ENCODE measurements at regions not wholly inside any gene's neighbourhood (a gene's known extent, or its start where the extent isn't known, plus 50 kb on each side); places are given as distances from the start of the nearest gene placed in this dataset.

DNA sequence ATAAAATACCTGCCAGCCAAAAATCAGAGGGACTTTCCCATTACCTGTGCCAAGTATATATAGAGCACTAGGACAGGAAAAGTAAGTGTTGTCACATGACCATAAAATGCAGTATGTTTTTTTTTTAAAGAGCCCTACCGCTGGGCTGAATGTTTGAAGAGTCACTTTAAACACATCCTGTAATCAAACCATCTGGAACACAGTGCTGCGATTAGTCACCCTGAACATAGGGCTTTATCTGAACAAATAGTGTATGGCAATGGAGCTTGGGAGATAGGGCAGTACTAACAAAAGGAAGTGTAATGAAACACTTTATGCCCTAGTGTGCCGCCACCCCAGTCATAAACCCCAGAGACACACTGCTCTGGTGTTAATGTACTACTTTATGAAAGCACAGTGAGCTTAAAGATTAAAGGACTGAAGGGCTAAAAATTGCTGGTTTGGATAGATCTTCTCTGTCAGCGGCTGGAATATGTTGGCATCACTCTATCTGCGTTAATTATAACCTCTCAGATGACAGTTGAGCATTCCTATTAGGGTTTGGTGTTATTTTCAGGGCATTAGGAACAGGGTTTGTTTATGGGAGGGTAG, 90.4 kb downstream of the ZNF608 start (continued):
- TF ChIP-seq, protein P1, sequence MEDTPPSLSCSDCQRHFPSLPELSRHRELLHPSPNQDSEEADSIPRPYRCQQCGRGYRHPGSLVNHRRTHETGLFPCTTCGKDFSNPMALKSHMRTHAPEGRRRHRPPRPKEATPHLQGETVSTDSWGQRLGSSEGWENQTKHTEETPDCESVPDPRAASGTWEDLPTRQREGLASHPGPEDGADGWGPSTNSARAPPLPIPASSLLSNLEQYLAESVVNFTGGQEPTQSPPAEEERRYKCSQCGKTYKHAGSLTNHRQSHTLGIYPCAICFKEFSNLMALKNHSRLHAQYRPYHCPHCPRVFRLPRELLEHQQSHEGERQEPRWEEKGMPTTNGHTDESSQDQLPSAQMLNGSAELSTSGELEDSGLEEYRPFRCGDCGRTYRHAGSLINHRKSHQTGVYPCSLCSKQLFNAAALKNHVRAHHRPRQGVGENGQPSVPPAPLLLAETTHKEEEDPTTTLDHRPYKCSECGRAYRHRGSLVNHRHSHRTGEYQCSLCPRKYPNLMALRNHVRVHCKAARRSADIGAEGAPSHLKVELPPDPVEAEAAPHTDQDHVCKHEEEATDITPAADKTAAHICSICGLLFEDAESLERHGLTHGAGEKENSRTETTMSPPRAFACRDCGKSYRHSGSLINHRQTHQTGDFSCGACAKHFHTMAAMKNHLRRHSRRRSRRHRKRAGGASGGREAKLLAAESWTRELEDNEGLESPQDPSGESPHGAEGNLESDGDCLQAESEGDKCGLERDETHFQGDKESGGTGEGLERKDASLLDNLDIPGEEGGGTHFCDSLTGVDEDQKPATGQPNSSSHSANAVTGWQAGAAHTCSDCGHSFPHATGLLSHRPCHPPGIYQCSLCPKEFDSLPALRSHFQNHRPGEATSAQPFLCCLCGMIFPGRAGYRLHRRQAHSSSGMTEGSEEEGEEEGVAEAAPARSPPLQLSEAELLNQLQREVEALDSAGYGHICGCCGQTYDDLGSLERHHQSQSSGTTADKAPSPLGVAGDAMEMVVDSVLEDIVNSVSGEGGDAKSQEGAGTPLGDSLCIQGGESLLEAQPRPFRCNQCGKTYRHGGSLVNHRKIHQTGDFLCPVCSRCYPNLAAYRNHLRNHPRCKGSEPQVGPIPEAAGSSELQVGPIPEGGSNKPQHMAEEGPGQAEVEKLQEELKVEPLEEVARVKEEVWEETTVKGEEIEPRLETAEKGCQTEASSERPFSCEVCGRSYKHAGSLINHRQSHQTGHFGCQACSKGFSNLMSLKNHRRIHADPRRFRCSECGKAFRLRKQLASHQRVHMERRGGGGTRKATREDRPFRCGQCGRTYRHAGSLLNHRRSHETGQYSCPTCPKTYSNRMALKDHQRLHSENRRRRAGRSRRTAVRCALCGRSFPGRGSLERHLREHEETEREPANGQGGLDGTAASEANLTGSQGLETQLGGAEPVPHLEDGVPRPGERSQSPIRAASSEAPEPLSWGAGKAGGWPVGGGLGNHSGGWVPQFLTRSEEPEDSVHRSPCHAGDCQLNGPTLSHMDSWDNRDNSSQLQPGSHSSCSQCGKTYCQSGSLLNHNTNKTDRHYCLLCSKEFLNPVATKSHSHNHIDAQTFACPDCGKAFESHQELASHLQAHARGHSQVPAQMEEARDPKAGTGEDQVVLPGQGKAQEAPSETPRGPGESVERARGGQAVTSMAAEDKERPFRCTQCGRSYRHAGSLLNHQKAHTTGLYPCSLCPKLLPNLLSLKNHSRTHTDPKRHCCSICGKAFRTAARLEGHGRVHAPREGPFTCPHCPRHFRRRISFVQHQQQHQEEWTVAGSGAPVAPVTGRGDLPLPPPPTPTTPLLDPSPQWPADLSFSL (CRISPR knock-in tag; IDR thresholded peaks at IDR 0.05) = peak; percentile 12; the same call in 1 of the 2 replicates
- TF ChIP-seq KMT2B (CRISPR knock-in tag; IDR thresholded peaks at IDR 0.05) = no peak
- TF ChIP-seq, protein P2, sequence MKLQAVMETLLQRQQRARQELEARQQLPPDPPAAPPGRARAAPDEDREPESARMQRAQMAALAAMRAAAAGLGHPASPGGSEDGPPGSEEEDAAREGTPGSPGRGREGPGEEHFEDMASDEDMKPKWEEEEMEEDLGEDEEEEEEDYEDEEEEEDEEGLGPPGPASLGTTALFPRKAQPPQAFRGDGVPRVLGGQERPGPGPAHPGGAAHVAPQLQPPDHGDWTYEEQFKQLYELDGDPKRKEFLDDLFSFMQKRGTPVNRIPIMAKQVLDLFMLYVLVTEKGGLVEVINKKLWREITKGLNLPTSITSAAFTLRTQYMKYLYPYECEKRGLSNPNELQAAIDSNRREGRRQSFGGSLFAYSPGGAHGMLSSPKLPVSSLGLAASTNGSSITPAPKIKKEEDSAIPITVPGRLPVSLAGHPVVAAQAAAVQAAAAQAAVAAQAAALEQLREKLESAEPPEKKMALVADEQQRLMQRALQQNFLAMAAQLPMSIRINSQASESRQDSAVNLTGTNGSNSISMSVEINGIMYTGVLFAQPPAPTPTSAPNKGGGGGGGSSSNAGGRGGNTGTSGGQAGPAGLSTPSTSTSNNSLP (IDR thresholded peaks at IDR 0.05; ENCODE audit: low read depth, low read length) = peak; percentile 92
- TF ChIP-seq SAP130 (CRISPR knock-in tag; IDR thresholded peaks at IDR 0.05; ENCODE audit: low read depth) = peak; percentile 72
- TF ChIP-seq NFIC (IDR thresholded peaks at IDR 0.05; ENCODE audit: low read length) = peak; percentile 69
- 0 out of 2 replicates have a peak, but pooled peaks have one; percentile 18 for TF ChIP-seq ZKSCAN8 (CRISPR knock-in tag; IDR thresholded peaks at IDR 0.05; ENCODE audit: borderline replicate concordance)
- no peak for TF ChIP-seq PAX8 (CRISPR knock-in tag; IDR thresholded peaks at IDR 0.05; ENCODE audit: borderline replicate concordance)
